Endothelial cell of umbilical vein (primary cell): ENCODE measurements at regions not wholly inside any gene's neighbourhood (a gene's known extent, or its start where the extent isn't known, plus 50 kb on each side); places are given as distances from the start of the nearest gene placed in this dataset.

Experiments used
- BruUV-seq: library from RNA; stranded (reverse); fragments of 400-500 nt; replicated peaks from 2 replicates; lab custom pipeline; 2021; lab: Mats Ljungman, UMichigan
- CTCF ChIA-PET: fragments of 300-600, 350-600 bp; sonication (Branson Sonifier 250); formaldehyde crosslinking; loops from one replicate; lab custom pipeline; 2021; ENCODE audit warnings: antibody characterized with exemption, inconsistent platforms; lab: Charles Lee
- POLR2A ChIA-PET: fragments of 300-600, 350-600 bp; sonication (Branson Sonifier 250); formaldehyde crosslinking; loops from one replicate; lab custom pipeline; 2021; ENCODE audit warnings: antibody characterized with exemption, inconsistent platforms; lab: Charles Lee
- DNase-seq: peaks from one replicate; pipeline ENCODE4 v3.0.0-alpha.2; 2011; ENCODE audit warnings: low read depth, low spot score
- FAIRE-seq: peaks from 2 replicates; lab custom pipeline; 2011; peaks lifted over from hg19 to GRCh38; lab: Jason Lieb, UNC
- H2AFZ ChIP-seq: 2 replicates; pipeline ENCODE4 v1.6.0; 2012; ENCODE audit warnings: low read depth, low read length, control low read depth, inconsistent platforms
- H3K27ac ChIP-seq: 2 replicates; pipeline ENCODE4 v1.5.1; 2011; ENCODE audit warnings: low read depth, mild to moderate bottlenecking, control low read depth, low read length, moderate library complexity; ENCODE audit not compliant: insufficient read depth
- H3K27me3 ChIP-seq, 2 experiments: 2 replicates each; pipeline versions ENCODE4 v1.6.0 to v1.6.1; 2011; ENCODE audit warnings: low read length in 2 of 2, mixed read lengths in 1 of 2; ENCODE audit not compliant: control insufficient read depth in 2 of 2, insufficient read depth in 2 of 2
- H3K36me3 ChIP-seq, 2 experiments: 2 replicates in 1 of 2; 3 replicates in 1 of 2; pipeline ENCODE4 v1.5.1; 2011; ENCODE audit warnings: low read length in 2 of 2, mild to moderate bottlenecking in 1 of 2, moderate library complexity in 1 of 2; ENCODE audit not compliant: control insufficient read depth in 2 of 2, insufficient read depth in 2 of 2; ENCODE audit errors: extremely low read depth in 1 of 2
- H3K4me1 ChIP-seq: 3 replicates; pipeline ENCODE4 v1.5.1; 2011; ENCODE audit warnings: mild to moderate bottlenecking, low read length; ENCODE audit not compliant: control insufficient read depth, insufficient read depth; ENCODE audit errors: extremely low read depth
- H3K4me2 ChIP-seq: 2 replicates; pipeline ENCODE4 v1.6.1; 2011; ENCODE audit warnings: low read length, control low read depth, mixed read lengths; ENCODE audit not compliant: insufficient read depth
- H3K4me3 ChIP-seq, 3 experiments: fragments of 200-600 bp in 1 of 3; sonication (generic), shearing (Covaris generic) in 1 of 3; replicated peaks in 1 of 3; 2 replicates each; pipeline ENCODE4 v1.5.1; 2011 to 2016; ENCODE audit warnings: control low read depth in 3 of 3, low read length in 3 of 3, mild to moderate bottlenecking in 2 of 3, inconsistent platforms in 1 of 3, low read depth in 1 of 3, moderate library complexity in 1 of 3; ENCODE audit not compliant: insufficient read depth in 1 of 3
- H3K79me2 ChIP-seq: 2 replicates; pipeline ENCODE4 v1.6.0; 2012; ENCODE audit warnings: low read length, inconsistent platforms; ENCODE audit not compliant: control insufficient read depth, insufficient read depth
- H3K9ac ChIP-seq: replicated peaks from 2 replicates; pipeline ENCODE3; 2011; ENCODE audit warnings: low read length, control low read depth; ENCODE audit not compliant: insufficient read depth; ENCODE audit errors: extremely low read depth
- H3K9me1 ChIP-seq: replicated peaks from 3 replicates; pipeline ENCODE4 v1.6.0; 2011; ENCODE audit warnings: mild to moderate bottlenecking, low read length; ENCODE audit not compliant: control insufficient read depth, insufficient read depth; ENCODE audit errors: extremely low read depth
- H3K9me3 ChIP-seq: replicated peaks from 2 replicates; pipeline ENCODE4 v1.5.1; 2012; ENCODE audit warnings: low read length, inconsistent platforms; ENCODE audit not compliant: control insufficient read depth, insufficient read depth
- H4K20me1 ChIP-seq: replicated peaks from 2 replicates; pipeline ENCODE3; 2011; ENCODE audit warnings: mild to moderate bottlenecking, low read length; ENCODE audit not compliant: control insufficient read depth, insufficient read depth; ENCODE audit errors: extremely low read depth
- CTCF ChIP-seq, 2 donors: IDR thresholded peaks; 1 replicate in 1 of 2; 2 replicates in 1 of 2; pipeline ENCODE4 v1.5.1; 2011; ENCODE audit warnings: low read length in 2 of 2, mild to moderate bottlenecking in 2 of 2, moderate library complexity in 2 of 2, control low read depth in 1 of 2, inconsistent platforms in 1 of 2, low read depth in 1 of 2; ENCODE audit not compliant: insufficient read depth in 1 of 2; ENCODE audit errors: extremely low read depth in 1 of 2
- EZH2 ChIP-seq: IDR thresholded peaks from 2 replicates; pipeline ENCODE4 v1.6.1; 2012; ENCODE audit warnings: borderline replicate concordance, low read depth, mild to moderate bottlenecking, moderate library complexity, low read length, inconsistent platforms; ENCODE audit not compliant: severe bottlenecking
- FOS ChIP-seq: IDR thresholded peaks from 2 replicates; pipeline ENCODE4 v1.6.1; 2011; ENCODE audit warnings: mild to moderate bottlenecking, low read length, moderate library complexity, borderline replicate concordance; ENCODE audit not compliant: insufficient read depth
- GATA2 ChIP-seq: IDR thresholded peaks from 2 replicates; pipeline ENCODE4 v1.7.0; 2011; ENCODE audit warnings: low read depth, mild to moderate bottlenecking, moderate library complexity, mixed read lengths, low read length; ENCODE audit not compliant: insufficient read length, insufficient read depth
- JUN ChIP-seq: IDR thresholded peaks from 2 replicates; pipeline ENCODE4 v1.6.1; 2011; ENCODE audit warnings: borderline replicate concordance, low read depth; ENCODE audit not compliant: insufficient read length, insufficient read depth
- MAX ChIP-seq: IDR thresholded peaks from 2 replicates; pipeline ENCODE4 v1.6.1; 2011; ENCODE audit not compliant: insufficient read depth, insufficient read length
- MYC ChIP-seq: IDR thresholded peaks from one replicate; pipeline ENCODE4 v1.6.1; 2011; ENCODE audit warnings: mild to moderate bottlenecking, low read depth, low read length
- POLR2A ChIP-seq: IDR thresholded peaks from 2 replicates; pipeline ENCODE4 v1.6.1; 2012; ENCODE audit warnings: low read depth, mild to moderate bottlenecking, control low read depth, low read length
- POLR2AphosphoS5 ChIP-seq: IDR thresholded peaks from 2 replicates; pipeline ENCODE4 v1.6.1; 2012; ENCODE audit warnings: low read depth, mild to moderate bottlenecking, control low read depth, low read length, moderate library complexity; ENCODE audit not compliant: insufficient read depth
- dilution Hi-C: fragments of 300-500 bp; cut with MboI; formaldehyde crosslinking; loops from one replicate; pipeline ENCODE4 v1.15.0; 2019; ENCODE audit warnings: low sequenced_read_pairs; ENCODE audit not compliant: extremely low pct_ligation_motif_present
- intact Hi-C: fragments of 100-400 bp; cut with micrococcal nuclease; formaldehyde crosslinking; loops from one replicate; pipeline ENCODE4 v1.10.0; 2022

GRCh38 chr3:73177827-73178226, 116.4 kb downstream of the EBLN2 start:
- Histone ChIP-seq H3K4me2 (no peak overlapping the region), H3K4me3 (no peak overlapping the region), H3K9me3 (no peaks in the 10 kb centered on the region), H3K36me3 (no peaks in the 10 kb centered on the region), H4K20me1 (no peaks in the 10 kb centered on the region), H3K27me3 (no peaks in the 10 kb centered on the region), H2AFZ (no peak overlapping the region), H3K79me2 (no peaks in the 10 kb centered on the region), H3K4me1 (no peaks in the 10 kb centered on the region), H3K9ac (no peak overlapping the region), H3K9me1 (no peaks in the 10 kb centered on the region), H3K27ac (no peak overlapping the region)
- no TSS peak for BruUV-seq
- intact Hi-C loops: no loop called here
- DNase-seq: no peak
- ChIA-PET CTCF (no interaction called here), POLR2A (no interaction called here)
- TF ChIP-seq CTCF (IDR thresholded peaks at IDR 0.05; ENCODE audit: extremely low read depth in 1 of 2, insufficient read depth in 1 of 2, low read depth in 1 of 2, low read length in 2 of 2) (no peak), FOS (no peak), MAX (no peak), JUN (no peak), POLR2AphosphoS5 (no peak), GATA2 (no peak), MYC (no peak), EZH2 (no peak), POLR2A (no peak)
- dilution Hi-C loops: no loop called here
- no peak for FAIRE-seq
